T-helper 17 cell (primary cell): ENCODE measurements at regions not wholly inside any gene's neighbourhood (a gene's known extent, or its start where the extent isn't known, plus 50 kb on each side); places are given as distances from the start of the nearest gene placed in this dataset.
"Not testable (repeated sequence)": the region's sequence is repeated elsewhere in the genome, so short reads cannot be mapped to it uniquely, and the experiment has no call there.

Experiments used
- ATAC-seq: fragments of 150-1000 bp; cut with Tn5 transposase; 2 replicates; pipeline ENCODE4 v1.10.0; 2021; ENCODE audit warnings: mild to moderate bottlenecking, moderate library complexity
- DNase-seq, 3 donors: peaks; one replicate each; pipeline versions ENCODE4 v3.0.0 to v3.0.0-alpha.2; 2020 to 2021
- H3K9me3 ChIP-seq: one replicate; pipeline ENCODE4 v1.7.0; 2013; ENCODE audit warnings: low read length, mild to moderate bottlenecking; ENCODE audit not compliant: control insufficient read depth, poor library complexity, severe bottlenecking
- H3K27ac Mint-ChIP-seq: one replicate; pipeline ENCODE4 v1.8.0; 2022; ENCODE audit warnings: mild to moderate bottlenecking, moderate library complexity, mixed read lengths
- H3K27me3 Mint-ChIP-seq: one replicate; pipeline ENCODE4 v1.8.0; 2022; ENCODE audit warnings: mixed read lengths
- H3K36me3 Mint-ChIP-seq: one replicate; pipeline ENCODE4 v1.8.0; 2022; ENCODE audit warnings: low read depth, mixed read lengths
- H3K4me1 Mint-ChIP-seq: one replicate; pipeline ENCODE4 v1.8.0; 2022; ENCODE audit warnings: mild to moderate bottlenecking, mixed read lengths
- H3K4me3 Mint-ChIP-seq: one replicate; pipeline ENCODE4 v1.8.0; 2022; ENCODE audit warnings: mild to moderate bottlenecking, moderate library complexity, mixed read lengths

GRCh38 chr4:118410138-118410537 lies 57.3 kb upstream of the PRSS12 start:
- no peaks in the 10 kb centered on the region for H3K9me3 ChIP-seq
- no peaks in the 10 kb centered on the region for H3K36me3 Mint-ChIP-seq
- peaks cover 12% of the 10 kb centered on the region for H3K27me3 Mint-ChIP-seq
- no peaks in the 10 kb centered on the region for H3K4me1 Mint-ChIP-seq
- ATAC-seq (no peak), DNase-seq (no peak)
- no peak overlapping the region for H3K27ac Mint-ChIP-seq
- no peak overlapping the region for H3K4me3 Mint-ChIP-seq

DNA sequence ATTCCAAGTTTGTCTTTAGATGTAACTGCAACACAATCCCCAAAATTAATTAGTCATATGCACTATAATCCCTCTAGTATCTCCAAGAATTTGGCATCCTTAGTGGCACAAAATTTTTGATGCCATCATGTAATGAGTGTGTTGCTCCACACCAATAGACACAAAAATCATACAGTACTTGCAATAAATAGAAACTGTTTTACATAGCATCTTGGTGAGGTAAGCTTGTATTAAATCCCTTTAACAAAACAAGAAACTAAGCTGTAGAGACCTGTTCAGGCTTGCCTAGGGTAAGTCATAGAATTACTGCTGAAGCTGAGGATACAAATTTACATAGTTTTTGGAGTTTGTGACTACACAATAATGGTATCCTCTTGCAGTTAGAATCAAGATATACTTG lies 64.5 kb upstream of the PRSS12 start:
- ATAC-seq (no peak), DNase-seq (no peak)
- Mint-ChIP-seq H3K4me3 (no peak overlapping the region), H3K36me3 (no peaks in the 10 kb centered on the region), H3K27ac (no peak overlapping the region), H3K4me1 (peaks cover 2% of the 10 kb centered on the region), H3K27me3 (peaks cover 9% of the 10 kb centered on the region)
- no peaks in the 10 kb centered on the region for H3K9me3 ChIP-seq

DNA sequence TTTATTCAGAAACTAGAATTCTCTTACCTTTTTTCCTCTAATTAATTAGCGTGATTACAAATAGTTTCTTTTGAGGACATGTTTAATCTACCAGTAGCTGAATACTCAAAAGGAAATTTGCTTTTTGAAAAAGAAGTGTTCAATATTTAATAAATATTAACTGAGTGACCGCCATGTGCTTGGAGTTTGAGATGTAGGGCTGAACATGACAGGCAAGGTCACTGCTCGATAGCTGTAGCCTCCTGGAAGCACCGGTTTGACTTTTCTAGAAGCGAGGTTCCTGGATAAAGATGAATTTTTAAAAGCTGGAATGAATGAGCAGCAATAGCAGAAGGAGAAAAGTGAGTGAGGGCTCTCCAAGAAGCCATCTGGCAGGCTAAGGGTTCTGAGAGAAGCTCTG lies 65.0 kb upstream of the PRSS12 start:
- not testable (repeated sequence) for H3K27ac Mint-ChIP-seq, DNase-seq, H3K9me3 ChIP-seq, H3K4me3 Mint-ChIP-seq, H3K27me3 Mint-ChIP-seq, H3K4me1 Mint-ChIP-seq, H3K36me3 Mint-ChIP-seq, ATAC-seq

- H3K4me3 Mint-ChIP-seq, H3K4me1 Mint-ChIP-seq, ATAC-seq, H3K36me3 Mint-ChIP-seq, H3K9me3 ChIP-seq, DNase-seq, H3K27me3 Mint-ChIP-seq, H3K27ac Mint-ChIP-seq: not testable (repeated sequence)
These were observed 65.6 kb upstream of the PRSS12 start for GRCh38 chr4:118418396-118418795.

GRCh38 chr4:118419626-118420025 lies 66.8 kb upstream of the PRSS12 start:
- H3K4me3 Mint-ChIP-seq: not testable (repeated sequence)

DNA sequence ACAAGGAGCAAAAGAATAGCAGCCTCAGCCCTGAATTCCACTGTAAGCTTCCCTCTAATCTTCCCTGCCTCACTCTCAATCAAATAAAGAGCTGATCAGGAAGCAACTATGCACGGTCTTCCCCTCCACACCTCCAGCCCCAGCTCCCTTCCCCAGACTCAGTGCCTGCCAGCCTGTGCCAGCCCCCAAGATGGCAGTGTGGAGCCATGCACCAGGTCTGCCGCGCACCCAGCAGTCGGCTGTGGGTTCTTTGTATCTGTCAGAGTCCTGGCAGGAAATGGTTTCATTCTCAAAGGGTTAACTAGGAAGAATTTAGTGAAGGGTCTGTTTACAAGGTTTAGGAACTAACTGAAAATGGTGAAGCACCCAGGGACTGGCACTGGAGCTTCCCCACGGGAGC lies 71.3 kb upstream of the PRSS12 start:
- not testable (repeated sequence) for H3K4me3 Mint-ChIP-seq, ATAC-seq, H3K27ac Mint-ChIP-seq, H3K9me3 ChIP-seq, H3K4me1 Mint-ChIP-seq, H3K36me3 Mint-ChIP-seq
- DNase-seq: peak in 1 of 3 donors; percentile 13
- peaks cover 19% of the 10 kb centered on the region for H3K27me3 Mint-ChIP-seq

More at GRCh38 chr4:118419626-118420025, 66.8 kb upstream of the PRSS12 start:
- H3K4me1 Mint-ChIP-seq, DNase-seq, H3K36me3 Mint-ChIP-seq, H3K9me3 ChIP-seq, ATAC-seq, H3K27ac Mint-ChIP-seq: not testable (repeated sequence)
- H3K27me3 Mint-ChIP-seq: peaks cover 14% of the 10 kb centered on the region

DNA sequence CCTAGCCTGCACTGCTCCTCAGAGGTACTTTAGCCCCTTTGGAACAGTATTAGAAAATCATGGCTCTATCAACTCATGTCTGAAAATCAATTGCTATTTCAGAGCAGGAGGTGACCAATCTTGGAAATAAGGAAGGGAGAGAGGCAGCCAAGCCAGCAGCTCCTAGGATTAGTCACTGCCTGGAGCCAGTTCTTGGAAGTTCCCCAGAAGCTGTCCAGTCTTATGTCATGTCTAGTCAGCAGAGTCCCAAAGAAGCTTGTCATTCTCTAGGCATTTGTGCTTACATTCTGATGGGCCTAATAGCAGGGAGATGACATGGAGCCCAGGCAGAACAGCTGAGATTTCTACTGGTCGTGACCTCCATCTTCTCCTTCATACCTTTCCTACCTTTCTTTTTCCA lies 76.1 kb upstream of the PRSS12 start:
- H3K4me3 Mint-ChIP-seq, ATAC-seq: not testable (repeated sequence)

GRCh38 chr4:118432359-118432758 lies 79.6 kb upstream of the PRSS12 start:
- not testable (repeated sequence) for H3K36me3 Mint-ChIP-seq

More for the DNA sequence above, 76.1 kb upstream of the PRSS12 start:
- not testable (repeated sequence) for H3K27ac Mint-ChIP-seq, H3K4me1 Mint-ChIP-seq, H3K9me3 ChIP-seq, H3K27me3 Mint-ChIP-seq, H3K36me3 Mint-ChIP-seq, DNase-seq

GRCh38 chr4:118433612-118434375 lies 81.0 kb upstream of the PRSS12 start:
- H3K36me3 Mint-ChIP-seq: not testable (repeated sequence)

More at GRCh38 chr4:118432359-118432758, 79.6 kb upstream of the PRSS12 start:
- not testable (repeated sequence) for H3K4me1 Mint-ChIP-seq, H3K9me3 ChIP-seq, H3K27ac Mint-ChIP-seq, ATAC-seq, H3K4me3 Mint-ChIP-seq, DNase-seq, H3K27me3 Mint-ChIP-seq

DNA sequence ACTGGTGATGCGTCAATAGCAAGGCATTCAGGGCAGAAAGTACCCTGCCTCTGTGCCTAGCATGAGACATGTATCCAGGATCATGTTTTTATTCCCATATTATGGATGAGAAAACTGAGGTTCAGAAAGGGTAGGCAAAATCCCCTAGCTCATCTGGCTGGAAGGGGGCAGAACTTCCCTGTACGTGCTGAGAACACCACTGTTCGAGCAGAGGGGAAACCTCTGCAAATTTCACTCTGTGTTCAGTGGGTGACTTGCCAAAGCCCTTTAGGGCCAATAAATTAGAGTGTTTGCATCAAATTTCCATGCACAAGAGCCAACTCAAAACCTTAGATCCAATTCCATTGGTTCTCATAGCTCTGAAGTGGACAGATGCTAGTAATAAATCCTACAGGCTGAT lies 82.6 kb upstream of the PRSS12 start:
- ATAC-seq, H3K4me3 Mint-ChIP-seq, H3K9me3 ChIP-seq, H3K27me3 Mint-ChIP-seq, H3K27ac Mint-ChIP-seq, DNase-seq, H3K4me1 Mint-ChIP-seq, H3K36me3 Mint-ChIP-seq: not testable (repeated sequence)

More at GRCh38 chr4:118433612-118434375, 81.0 kb upstream of the PRSS12 start:
- not testable (repeated sequence) for DNase-seq, H3K4me3 Mint-ChIP-seq, H3K27me3 Mint-ChIP-seq, H3K27ac Mint-ChIP-seq, H3K9me3 ChIP-seq, ATAC-seq, H3K4me1 Mint-ChIP-seq

GRCh38 chr4:118442115-118442837 lies 89.5 kb upstream of the PRSS12 start:
- not testable (repeated sequence) for H3K4me3 Mint-ChIP-seq, H3K27me3 Mint-ChIP-seq, H3K9me3 ChIP-seq, H3K4me1 Mint-ChIP-seq, ATAC-seq, H3K36me3 Mint-ChIP-seq, DNase-seq, H3K27ac Mint-ChIP-seq

DNA sequence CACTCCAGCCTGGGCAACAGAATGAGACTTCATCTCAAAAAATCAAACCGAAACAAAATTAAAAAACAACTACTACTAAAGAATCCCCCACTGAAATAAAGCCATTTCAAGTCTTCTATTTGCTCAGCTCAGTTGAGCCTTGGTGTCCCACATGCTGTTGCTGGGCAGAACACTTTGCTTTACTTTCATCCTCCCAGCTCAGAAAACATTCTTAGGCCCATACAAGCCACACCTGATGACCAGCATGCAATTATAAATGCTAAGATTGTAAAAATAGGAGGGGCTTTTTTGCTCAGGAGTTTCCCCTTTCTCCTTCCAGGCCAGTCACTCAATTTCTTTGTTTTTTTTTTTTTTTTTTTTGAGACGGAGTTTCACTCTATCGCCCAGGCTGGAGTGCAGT lies 94.6 kb upstream of the PRSS12 start:
- not testable (repeated sequence) for ATAC-seq, H3K27me3 Mint-ChIP-seq, H3K36me3 Mint-ChIP-seq, H3K27ac Mint-ChIP-seq, H3K4me3 Mint-ChIP-seq, H3K9me3 ChIP-seq, DNase-seq, H3K4me1 Mint-ChIP-seq

- not testable (repeated sequence) for H3K27me3 Mint-ChIP-seq, H3K36me3 Mint-ChIP-seq, H3K4me3 Mint-ChIP-seq, ATAC-seq, H3K9me3 ChIP-seq, H3K4me1 Mint-ChIP-seq, H3K27ac Mint-ChIP-seq, DNase-seq
These were observed 102.1 kb upstream of the PRSS12 start for GRCh38 chr4:118454857-118455256.

GRCh38 chr4:118461435-118461834 lies 108.6 kb upstream of the PRSS12 start:
- not testable (repeated sequence) for ATAC-seq, H3K4me1 Mint-ChIP-seq, DNase-seq, H3K9me3 ChIP-seq, H3K36me3 Mint-ChIP-seq, H3K4me3 Mint-ChIP-seq, H3K27me3 Mint-ChIP-seq, H3K27ac Mint-ChIP-seq
